ENCODE measurements at regions not wholly inside any gene's neighbourhood (a gene's known extent, or its start where the extent isn't known, plus 50 kb on each side); places are given as distances from the start of the nearest gene placed in this dataset.

DNA sequence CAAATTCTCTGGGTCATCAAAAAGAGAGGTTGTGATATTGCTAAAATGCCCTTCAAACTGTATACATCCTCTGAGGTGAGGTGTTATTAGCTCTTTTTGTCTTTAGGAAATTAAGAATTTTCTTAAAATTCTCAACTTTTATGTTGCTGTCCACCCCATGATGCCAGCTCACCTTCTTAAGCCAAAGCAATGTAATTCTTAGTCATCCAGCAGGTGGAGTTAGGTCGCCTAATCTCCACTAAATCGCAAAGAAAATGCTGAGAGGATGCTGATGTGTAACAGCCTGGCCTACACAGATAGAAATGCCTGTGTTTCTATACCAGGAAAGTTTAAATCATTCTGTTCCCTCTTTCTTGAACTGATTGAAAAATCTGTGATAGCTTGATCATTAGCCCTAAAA, 770.2 kb upstream of the ALCAM start:
- Mint-ChIP-seq H3K36me3 (ENCODE audit: unreplicated experiment) (no peaks in the 10 kb centered on the region), H3K27ac (ENCODE audit: unreplicated experiment) (peak overlapping the region; percentile 32), H3K27me3 (ENCODE audit: unreplicated experiment) (no peaks in the 10 kb centered on the region), H3K4me1 (ENCODE audit: unreplicated experiment) (peaks cover 42% of the 10 kb centered on the region), H3K9me3 (ENCODE audit: unreplicated experiment) (no peaks in the 10 kb centered on the region), H3K4me3 (ENCODE audit: unreplicated experiment) (no peak overlapping the region)
- TF ChIP-seq, protein P1, sequence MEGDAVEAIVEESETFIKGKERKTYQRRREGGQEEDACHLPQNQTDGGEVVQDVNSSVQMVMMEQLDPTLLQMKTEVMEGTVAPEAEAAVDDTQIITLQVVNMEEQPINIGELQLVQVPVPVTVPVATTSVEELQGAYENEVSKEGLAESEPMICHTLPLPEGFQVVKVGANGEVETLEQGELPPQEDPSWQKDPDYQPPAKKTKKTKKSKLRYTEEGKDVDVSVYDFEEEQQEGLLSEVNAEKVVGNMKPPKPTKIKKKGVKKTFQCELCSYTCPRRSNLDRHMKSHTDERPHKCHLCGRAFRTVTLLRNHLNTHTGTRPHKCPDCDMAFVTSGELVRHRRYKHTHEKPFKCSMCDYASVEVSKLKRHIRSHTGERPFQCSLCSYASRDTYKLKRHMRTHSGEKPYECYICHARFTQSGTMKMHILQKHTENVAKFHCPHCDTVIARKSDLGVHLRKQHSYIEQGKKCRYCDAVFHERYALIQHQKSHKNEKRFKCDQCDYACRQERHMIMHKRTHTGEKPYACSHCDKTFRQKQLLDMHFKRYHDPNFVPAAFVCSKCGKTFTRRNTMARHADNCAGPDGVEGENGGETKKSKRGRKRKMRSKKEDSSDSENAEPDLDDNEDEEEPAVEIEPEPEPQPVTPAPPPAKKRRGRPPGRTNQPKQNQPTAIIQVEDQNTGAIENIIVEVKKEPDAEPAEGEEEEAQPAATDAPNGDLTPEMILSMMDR (IDR thresholded peaks at IDR 0.05) = peak; percentile 71
- no peak for DNase-seq (ENCODE audit: extremely low spot score, unreplicated experiment)

DNA sequence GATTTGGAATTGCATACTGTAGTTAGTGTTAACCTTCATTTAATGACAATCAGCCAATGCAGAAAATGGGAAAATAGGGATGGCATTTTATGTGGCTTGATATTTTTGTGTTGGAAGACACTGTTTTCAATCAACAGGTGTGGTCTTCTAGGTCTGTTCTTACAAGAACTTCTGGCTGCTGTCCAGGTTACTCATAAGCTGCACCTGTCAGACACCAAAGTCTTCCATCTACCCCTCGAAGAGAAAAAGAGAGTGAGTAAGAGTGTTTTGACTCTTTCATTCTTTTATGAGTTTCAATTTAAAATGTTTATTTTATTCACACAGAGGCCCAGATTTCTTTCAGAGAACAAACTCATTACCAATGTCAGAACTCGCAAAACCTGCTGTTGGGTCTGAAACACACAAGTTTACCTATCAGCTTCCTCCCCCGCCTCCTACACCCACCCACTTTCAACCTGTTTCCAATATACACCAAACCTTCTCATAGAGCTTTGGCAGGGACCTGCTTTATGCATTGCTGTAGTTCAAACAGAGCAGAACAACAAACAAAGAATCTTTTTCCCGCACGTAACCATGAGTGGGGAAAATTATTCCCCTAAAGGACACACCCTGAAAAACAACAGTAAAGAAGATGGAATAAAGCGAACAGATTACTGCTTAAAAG, 767.7 kb upstream of the ALCAM start:
- DNase-seq (ENCODE audit: extremely low spot score, unreplicated experiment) = no peak
- Mint-ChIP-seq H3K4me1 (ENCODE audit: unreplicated experiment) (peaks cover 37% of the 10 kb centered on the region), H3K9me3 (ENCODE audit: unreplicated experiment) (no peaks in the 10 kb centered on the region), H3K27me3 (ENCODE audit: unreplicated experiment) (no peaks in the 10 kb centered on the region), H3K27ac (ENCODE audit: unreplicated experiment) (no peak overlapping the region), H3K4me3 (ENCODE audit: unreplicated experiment) (no peak overlapping the region), H3K36me3 (ENCODE audit: unreplicated experiment) (no peaks in the 10 kb centered on the region)
- TF ChIP-seq, protein P1 (IDR thresholded peaks at IDR 0.05) = no peak

DNA sequence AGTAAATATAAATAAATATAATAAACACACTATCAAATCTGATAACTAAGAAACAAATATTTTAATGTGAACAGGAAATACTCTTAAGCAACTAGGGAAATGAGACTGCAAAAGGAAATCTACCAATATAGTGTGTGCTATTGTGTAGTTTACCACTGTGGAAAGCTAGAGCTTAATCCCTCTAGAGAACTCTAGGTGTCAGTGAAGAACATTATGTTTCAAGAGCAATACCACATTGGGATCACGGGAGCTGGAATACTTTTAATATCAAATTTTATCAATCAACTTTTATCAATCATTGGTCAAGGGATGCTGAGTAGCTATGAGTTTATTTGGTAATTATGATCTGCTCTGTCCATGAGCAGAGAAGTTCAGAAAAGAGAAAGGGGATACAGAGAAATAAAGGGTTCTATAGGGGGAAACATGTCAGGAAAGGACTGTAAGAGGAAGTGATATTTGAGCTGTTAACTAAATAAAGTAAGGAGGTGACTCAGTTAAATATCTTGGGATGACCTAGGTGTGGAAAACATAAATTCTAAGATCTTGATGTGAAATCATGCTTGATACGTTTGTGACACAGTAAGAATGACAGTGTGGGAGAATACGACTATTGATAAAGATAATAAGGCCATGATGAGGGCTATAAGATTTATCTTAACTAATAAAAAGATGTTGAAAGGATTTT, 762.2 kb upstream of the ALCAM start:
- Mint-ChIP-seq H3K27me3 (ENCODE audit: unreplicated experiment) (no peaks in the 10 kb centered on the region), H3K4me3 (ENCODE audit: unreplicated experiment) (no peak overlapping the region), H3K27ac (ENCODE audit: unreplicated experiment) (no peak overlapping the region), H3K36me3 (ENCODE audit: unreplicated experiment) (no peaks in the 10 kb centered on the region), H3K4me1 (ENCODE audit: unreplicated experiment) (peaks cover 10% of the 10 kb centered on the region), H3K9me3 (ENCODE audit: unreplicated experiment) (peaks cover 11% of the 10 kb centered on the region)
- DNase-seq (ENCODE audit: extremely low spot score, unreplicated experiment) = no peak
- TF ChIP-seq, protein P1 (IDR thresholded peaks at IDR 0.05) = peak; percentile 68

DNA sequence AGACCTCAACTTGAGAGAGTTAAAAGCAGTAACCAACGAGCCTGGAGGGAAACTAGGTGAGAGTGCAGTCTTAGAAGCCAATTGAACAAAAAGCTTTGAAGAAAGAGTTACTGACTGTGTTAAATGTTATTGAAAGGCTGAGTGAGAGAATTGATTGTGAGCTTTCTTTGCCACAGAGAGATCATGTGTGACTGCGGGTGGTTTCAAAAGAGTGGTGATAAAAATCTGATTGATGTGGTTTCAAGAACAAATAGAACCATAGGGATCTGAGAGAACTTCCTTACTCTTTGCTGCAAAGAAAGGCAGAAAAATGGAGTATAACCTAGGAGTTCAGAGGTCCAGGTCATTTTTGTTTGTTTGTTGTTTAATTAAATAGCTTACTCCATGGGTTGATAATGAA, 759.9 kb upstream of the ALCAM start:
- Mint-ChIP-seq H3K9me3 (ENCODE audit: unreplicated experiment) (peaks cover 11% of the 10 kb centered on the region), H3K27ac (ENCODE audit: unreplicated experiment) (no peak overlapping the region), H3K4me1 (ENCODE audit: unreplicated experiment) (peaks cover 4% of the 10 kb centered on the region), H3K4me3 (ENCODE audit: unreplicated experiment) (no peak overlapping the region), H3K27me3 (ENCODE audit: unreplicated experiment) (no peaks in the 10 kb centered on the region), H3K36me3 (ENCODE audit: unreplicated experiment) (no peaks in the 10 kb centered on the region)
- DNase-seq (ENCODE audit: extremely low spot score, unreplicated experiment) = no peak
- TF ChIP-seq, protein P1 (IDR thresholded peaks at IDR 0.05) = no peak
